GM18873 (cell line): ENCODE measurements at regions not wholly inside any gene's neighbourhood (a gene's known extent, or its start where the extent isn't known, plus 50 kb on each side); places are given as distances from the start of the nearest gene placed in this dataset.
"Not testable (repeated sequence)": the region's sequence is repeated elsewhere in the genome, so short reads cannot be mapped to it uniquely, and the experiment has no call there.

Experiments used
- ATAC-seq: cut with Tn5 transposase; IDR thresholded peaks from one replicate; pipeline ENCODE4 v1.9.1; 2021; ENCODE audit warnings: mild to moderate bottlenecking, moderate library complexity, moderate number of reproducible peaks; ENCODE audit not compliant: unreplicated experiment, low FRiP score

DNA sequence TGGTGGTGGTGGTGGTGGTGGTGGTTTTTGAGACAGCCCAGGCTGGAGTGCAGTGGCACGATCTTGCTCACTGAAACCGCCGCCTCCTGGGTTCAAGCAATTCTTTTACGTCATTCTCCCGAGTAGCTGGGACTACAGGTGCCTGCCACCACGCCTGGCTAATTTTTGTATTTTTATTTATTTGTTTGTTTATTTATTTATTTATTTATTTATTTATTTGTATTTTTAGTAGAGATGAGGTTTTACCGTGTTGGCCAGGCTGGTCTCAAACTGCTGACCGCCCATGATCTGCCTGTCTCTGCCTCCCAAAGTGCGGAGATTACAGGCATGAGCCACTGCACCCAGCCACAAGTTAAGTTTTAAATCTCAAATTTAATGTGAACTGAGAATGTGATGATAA is 126.5 kb downstream of the PCDH18 start:
- not testable (repeated sequence) for ATAC-seq

DNA sequence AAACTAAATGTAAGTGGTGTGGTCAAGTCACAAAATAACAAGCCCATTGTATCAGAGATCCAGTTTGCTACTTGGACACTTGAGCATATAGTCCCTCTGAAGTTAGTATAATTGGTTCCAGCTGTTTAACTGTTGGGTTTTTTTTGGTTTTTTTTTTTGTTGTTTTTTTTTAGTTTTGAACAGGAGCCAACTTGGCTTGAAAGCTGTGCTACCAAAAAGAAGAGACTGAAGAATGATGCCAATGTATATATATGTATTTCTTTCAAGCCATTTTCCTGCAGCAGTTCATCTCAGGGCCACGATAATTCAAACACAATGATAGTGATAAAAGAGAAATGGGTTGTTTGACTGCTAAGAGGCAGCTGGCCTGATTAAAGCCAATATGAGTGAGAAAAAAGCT is 138.3 kb downstream of the PCDH18 start:
- no peak for ATAC-seq

DNA sequence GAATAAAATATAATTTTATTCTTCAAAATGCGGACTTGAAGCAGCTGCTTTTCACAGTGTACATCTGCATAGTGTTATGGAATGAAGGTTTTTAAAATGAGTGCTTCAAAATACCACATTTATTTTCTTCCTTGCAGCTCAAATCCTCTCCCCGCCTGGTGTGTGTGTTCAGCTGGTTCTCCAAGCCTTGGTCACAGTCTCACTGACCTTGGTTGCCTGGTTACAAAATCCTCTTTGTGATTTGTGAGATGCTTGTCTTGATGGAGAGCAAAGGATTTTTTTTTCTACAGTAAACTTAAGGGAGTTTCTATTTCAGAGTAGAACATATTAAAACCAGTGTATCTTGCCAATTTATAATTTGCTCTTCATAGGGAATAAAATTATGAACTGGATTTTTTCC is 139.2 kb downstream of the PCDH18 start:
- ATAC-seq, result no peak

DNA sequence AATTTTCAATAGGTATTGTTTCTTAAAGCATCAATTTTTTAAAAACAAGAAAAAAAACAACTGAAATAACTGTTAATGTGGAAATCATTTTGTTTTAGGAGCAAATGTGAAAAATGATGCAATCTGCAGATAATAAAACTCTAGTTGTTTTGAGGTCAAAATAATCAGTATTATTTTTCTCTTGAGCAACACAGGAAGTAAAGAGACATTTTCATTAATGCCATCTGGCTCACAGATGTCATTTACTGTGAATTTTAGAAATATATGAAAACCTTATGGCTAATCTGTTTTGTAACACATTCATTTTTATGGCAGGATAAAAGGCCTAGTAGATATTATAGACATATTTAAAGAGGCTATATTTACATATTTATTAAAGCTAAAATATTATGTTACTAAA is 141.6 kb downstream of the PCDH18 start:
- ATAC-seq, result no peak

DNA sequence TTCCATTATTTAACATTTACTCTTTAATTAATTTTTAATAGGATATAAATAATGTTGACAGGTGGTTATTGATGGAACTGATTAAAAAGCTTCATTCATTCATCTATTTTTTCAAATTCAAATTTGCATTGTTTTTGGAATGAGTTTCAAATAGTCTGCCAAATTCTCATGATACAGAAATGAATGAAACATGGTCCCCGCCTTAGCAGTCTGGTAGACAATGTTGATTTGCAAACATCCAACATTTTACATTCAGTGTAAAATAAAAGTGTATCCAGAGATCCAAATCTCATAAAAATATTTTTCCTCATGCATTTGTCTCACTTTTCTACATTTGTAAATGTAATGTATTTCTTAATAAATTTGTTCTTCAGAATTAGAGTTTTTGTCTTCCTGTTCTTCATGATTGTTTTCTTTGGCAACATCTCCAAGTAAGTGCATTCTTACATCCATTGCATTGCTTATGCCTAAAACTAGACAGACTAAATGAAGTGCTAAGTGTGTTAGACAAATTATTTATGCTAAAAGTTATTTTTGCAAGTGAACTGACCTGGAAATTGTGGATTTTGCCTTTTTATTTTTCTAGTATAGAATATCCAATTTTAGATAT is 142.3 kb downstream of the PCDH18 start:
- ATAC-seq, result no peak

DNA sequence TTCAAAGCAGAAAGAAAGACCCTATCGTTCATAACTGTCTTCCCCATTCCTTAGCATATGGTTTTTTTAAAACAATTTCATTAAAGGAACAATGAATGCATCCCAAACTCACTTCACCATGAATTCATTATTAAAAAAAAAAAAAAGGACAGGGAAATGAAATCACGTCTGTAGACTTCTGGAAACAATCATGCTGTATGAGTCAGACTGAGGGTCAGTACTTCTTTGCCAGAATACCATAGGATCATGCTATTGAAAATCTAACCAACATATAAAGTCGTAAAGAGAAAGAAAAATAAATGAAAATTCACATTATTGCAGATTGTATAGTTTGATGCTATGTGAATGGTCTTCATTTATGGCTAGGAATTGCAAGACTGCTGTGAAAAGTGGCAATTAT is 144.4 kb downstream of the PCDH18 start:
- no peak for ATAC-seq

DNA sequence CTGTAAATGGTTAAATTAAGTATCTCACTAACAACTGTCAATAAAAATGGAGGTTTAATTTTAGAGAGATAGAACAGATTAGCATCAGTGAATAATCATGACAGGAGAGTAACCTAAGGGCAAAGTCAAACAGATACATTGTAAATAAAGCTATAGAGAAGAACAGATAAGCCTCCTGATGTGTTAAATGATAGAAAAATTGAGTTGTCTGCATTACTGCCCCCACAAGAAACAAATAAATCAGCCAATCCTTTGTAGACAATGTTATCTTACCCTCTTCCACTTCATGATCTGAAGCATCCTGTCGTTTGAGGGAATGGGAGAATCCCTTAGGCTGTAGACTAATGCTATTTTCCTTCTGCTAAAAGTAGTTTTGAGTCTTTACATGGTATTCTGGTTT is 147.8 kb downstream of the PCDH18 start:
- no peak for ATAC-seq

DNA sequence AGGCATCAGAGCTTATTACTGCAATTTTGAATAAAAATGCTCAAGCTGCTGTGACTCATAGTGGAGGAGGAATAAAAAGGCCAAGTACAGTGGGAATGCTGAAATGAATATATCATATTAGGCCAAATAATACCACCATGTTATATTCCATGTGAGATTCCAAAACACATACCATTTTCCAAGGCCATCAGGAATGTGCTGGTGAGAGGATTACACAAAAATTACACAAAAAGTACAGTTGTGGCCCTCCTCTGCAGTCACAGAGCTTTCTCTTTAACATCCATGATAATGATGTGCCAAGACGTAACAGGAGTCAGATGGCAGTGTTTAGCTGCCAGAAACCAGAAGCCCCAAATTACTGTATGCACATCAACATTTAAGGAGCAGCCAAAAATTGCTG is 153.5 kb downstream of the PCDH18 start:
- no peak for ATAC-seq

DNA sequence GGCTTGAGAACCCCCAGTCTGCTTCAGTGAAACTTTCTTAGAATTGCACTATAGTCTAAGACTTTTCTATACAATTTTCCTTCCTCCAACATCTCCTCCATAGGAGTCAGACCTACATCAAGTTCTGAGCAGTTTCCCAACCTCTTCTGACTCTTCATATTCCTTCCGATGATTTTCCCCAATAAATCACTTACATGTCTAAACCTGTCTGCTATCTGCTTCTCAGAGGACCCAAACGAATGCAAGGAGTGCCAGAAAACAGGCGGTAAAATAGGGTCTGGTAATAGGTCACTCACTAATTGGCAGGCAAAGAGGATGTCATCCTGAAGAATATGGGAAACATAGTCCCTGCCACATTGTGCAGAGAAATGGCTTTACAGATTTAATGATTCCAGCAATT is 153.9 kb downstream of the PCDH18 start:
- ATAC-seq, result no peak

DNA sequence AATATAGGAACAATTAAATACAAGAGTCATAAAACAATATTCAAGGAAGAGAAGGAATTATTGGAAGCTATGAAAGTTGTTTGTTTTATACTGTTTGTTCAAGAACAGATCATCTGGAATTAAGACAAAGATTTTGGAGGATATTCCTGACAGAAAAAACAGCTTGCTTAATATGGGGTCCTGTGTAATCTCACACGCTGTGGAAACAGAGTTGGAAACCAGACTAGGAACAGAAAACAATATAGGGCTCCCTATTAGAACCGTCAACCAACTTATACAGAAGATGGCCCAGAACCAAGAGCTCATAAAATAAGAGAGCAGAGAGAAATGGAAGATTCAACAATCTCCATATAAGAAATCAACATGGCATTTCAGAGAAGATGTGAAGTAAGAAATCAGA is 156.0 kb downstream of the PCDH18 start:
- ATAC-seq, result no peak

DNA sequence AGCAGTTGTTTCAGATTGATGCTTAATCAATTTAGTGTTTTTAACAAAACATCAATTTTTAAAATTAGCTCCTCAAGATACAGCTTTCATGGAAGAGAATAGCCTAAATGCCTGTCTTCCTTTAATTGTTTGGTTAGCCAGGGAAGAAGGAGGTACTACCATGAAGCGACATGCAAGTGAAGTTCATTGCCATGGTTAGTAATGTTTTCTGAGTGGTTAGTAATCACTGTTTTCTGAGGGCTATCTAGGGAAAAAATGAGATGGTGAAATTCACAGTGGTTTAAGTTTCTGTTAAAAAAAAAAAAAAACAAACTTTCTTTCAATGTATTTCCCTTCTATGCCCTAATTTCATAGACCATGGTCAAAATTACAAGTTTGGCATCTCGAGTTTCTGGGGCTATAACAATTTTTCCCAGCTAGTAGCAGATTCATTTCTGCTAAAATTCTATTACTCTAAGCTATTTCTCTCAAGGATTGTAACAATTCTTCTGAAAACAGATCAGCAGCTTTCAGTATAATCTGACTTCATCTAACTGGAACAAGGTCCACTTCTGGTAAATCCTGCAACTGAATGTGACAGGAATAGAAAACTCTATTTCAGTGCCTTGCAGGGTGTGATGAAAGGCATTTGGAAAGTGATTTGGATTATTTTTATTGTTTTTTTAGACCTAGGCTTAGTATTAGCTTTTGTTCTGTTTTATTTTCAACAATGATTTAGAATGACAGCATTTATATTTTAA is 157.0 kb downstream of the PCDH18 start:
- ATAC-seq, result no peak

DNA sequence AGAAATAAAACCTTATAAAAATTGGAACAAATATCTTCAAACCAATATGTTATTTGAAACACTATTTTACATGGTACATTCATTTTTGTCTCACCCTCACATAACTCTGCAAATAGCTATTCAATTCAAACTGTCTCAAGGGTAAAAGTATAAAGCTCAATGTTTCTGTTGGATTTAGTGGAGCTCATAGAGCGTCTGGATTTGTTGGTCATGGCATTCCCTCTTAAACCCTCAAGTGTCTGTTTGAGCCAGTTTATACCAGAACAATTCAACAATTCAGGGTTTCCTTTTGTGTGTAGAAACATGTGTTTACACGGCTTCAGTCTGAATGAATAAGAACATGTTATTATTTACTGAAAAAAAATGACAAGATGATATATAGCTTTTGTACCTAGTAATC is 161.6 kb downstream of the PCDH18 start:
- ATAC-seq, result no peak

DNA sequence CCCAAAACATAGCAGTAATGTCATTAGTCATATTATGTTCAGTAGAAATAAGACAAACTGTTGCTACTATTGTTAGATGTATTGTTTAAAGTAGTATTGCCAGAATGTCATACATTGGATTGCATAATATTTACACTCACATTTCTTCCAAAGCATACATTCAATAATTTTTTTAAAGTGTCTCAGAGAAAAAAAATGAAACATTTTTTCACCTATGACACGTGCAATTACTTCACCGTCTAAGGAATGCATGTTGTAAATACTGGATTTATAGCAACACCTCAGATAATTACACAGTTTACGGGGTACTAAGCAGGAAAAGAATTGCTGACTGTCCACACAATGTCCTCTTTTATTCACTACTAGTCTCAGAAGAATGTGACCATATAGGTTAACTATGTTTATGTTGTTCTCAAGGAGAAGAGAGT is 162.1 kb downstream of the PCDH18 start:
- ATAC-seq, result no peak

DNA sequence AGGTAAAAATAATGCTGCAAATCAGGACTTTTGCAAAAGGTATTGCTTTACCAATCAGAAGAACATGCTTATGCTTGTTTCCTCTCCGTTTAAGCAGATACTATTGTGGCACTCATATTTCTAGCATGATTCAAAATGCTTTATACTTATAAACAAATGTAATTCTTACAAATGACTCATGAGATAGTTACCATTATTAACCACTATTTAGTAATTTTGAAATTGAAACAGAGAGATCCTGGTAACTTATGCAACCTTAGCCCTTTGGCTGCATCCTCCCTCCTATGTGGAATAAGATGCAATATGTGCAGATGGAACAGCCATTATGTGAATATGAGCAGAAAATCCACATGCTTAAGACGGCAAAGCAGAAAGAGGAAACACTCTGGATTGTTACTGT is 164.7 kb downstream of the PCDH18 start:
- no peak for ATAC-seq

DNA sequence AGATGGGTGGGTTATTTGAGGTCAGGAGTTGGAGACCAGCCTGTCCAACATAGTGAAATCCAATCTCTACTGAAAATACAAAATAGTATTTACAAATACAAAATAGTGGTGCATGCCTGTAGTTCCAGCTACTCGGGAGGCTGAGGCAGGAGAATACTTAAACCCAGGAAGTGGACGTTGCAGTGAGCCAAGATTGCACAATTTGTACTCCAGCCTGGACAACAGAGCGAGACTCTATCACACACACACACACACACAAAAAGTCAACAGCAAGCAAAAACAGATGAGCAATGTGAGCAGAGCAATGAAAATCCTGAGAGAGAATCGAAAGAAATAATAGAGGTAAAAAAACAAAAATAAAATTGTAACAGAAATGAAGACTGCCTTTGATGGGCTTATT is 168.8 kb downstream of the PCDH18 start:
- no peak for ATAC-seq

DNA sequence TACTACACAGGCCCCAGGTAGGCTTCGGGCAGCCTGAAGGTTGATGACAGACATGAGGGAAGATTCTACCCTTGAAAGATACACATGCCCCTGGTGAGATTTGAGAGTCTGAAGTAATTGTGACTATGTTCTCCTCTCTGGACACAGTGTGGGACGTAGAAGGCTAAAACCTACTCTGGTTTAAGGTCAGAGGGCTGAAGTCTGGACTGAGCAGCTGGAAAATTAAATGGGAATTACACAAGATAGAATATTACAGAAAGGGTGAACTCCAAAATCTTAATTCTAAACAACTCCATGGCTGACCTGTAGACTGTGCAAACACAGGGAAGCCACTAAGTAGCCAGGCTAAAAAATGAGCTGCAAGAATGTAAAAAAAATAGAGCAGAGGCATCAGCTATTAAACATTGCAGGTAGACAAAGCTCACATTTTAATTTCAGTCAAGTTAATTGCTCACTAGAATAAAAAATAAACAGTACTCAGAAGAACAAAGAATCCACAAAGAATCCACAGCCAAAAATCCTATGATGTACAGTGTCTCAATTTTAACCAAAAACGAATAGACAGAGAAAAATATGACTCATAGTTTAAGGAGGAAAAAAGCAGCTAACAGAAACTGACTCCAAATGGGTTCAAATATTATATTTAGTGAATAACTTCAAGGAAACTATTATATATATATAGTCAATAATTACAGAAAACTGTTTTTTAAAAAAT is 170.4 kb downstream of the PCDH18 start:
- no peak for ATAC-seq

DNA sequence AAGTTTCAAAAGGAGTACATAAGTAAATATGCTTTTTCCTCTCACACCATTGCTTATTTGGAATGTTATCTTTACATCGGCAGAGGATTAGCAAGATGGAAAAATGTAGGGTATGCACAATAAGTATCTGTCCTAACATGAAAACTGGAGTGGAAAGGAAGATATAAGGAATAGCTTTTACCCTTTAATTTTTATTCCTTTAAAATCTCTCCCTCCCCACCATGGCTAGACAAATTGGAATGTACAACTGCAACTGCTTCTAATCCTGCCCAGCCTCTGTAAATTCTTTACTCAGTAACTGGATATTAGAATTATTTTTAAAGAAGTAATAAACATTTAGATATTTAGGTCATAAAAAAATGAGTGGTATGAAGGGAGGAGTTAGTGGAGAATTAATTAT is 171.5 kb downstream of the PCDH18 start:
- ATAC-seq, result no peak

DNA sequence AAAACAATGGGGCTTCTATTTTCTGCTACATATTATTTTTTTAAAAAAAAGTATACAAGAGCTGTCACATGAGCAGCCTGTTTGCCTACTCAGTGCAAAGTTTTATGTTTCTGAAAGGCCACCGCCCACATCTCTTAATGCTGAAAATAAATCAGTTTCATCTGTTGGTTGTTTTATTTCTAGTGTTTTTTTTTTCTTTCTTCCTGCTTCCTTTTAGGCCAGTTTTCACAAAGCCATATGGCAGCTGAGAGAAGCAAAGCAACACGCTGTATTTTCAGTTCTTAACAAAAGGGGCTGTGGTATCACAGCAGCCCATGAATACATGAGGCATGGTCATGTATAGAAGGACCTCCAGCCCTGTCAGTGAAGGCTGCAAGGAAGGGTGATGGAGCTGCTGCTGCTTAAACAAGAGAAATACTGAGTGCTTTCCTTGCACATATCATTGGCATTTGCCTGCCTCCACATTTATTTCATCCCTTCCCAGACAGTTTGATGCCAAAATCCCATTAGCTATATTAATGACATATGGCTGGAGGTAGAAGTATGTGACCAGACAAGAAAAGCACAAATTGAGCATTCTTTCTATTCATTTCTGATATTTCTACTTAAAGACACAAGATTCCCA is 172.5 kb downstream of the PCDH18 start:
- no peak for ATAC-seq

DNA sequence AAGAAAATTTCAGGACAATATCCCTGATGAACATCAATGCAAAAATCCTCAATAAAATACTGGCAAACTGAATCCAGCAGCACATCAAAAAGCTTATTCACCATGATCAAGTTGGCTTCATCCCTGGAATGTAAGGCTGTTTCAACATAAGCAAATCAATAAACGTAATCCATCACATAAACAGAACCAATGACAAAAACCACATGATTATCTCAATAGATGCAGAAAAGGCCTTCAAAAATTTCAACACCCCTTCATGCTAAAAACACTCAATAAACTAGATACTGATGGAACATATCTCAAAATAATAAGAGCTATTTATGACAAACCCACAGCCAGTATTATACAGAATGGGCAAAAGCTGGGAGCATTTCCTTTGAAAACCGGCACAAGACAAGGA is 177.7 kb downstream of the PCDH18 start:
- not testable (repeated sequence) for ATAC-seq

DNA sequence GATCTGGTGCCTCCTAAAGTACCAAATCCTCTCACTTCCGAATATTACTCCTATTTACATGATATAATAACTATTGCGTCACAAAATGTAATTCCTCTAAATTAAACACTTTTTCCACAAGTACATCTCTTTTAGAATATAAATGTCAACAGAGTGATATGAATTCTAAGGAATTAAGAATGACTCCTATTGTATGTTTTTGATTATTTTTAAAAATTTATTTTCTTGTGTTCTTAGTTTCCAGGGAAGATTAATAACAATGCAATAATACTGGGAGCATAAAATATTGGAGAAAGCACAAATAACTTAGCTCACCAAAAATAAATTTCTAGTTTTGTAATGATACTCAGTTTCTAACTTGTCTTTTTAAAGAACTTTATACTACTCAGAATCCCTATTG is 184.9 kb downstream of the PCDH18 start:
- no peak for ATAC-seq

DNA sequence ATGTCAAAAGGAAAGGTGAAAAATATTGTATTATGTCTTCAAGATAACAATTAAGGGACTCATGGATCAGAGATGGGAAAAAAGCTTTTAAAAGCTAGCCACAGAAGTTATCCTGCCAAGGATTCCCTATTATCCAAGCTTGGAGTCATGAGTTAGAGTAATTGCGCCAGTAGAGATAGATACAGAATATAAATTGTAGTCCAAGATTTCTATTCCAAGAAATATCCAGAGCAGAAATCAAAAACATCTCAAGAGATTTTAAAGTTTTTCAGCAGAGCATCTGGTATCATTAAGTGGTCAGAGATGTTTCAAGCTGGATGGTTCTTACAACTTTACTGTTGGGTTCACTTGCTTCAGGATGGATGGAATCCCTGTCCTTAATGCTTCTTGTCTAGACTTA is 186.7 kb downstream of the PCDH18 start:
- no peak for ATAC-seq
